CD8-positive, alpha-beta memory T cell (primary cell): ENCODE measurements at regions not wholly inside any gene's neighbourhood (a gene's known extent, or its start where the extent isn't known, plus 50 kb on each side); places are given as distances from the start of the nearest gene placed in this dataset.

Experiments
- CTCF ChIA-PET: fragments of 350-600 bp; sonication (Branson Sonifier 250); formaldehyde crosslinking; loops from one replicate; lab custom pipeline; 2021; ENCODE audit warnings: antibody characterized with exemption; lab: Charles Lee
- POLR2A ChIA-PET: fragments of 350-600 bp; sonication (Branson Sonifier 250); formaldehyde crosslinking; loops from one replicate; lab custom pipeline; 2021; ENCODE audit warnings: antibody characterized with exemption; lab: Charles Lee
- DNase-seq, 5 donors: peaks; one replicate each; pipeline versions ENCODE4 v3.0.0 to v3.0.0-alpha.2; 2020 to 2022; ENCODE audit warnings: mixed read lengths in 1 of 5
- H3K27ac ChIP-seq: one replicate; pipeline ENCODE4 v1.7.0; 2013; ENCODE audit warnings: low read depth, mild to moderate bottlenecking, low read length, moderate library complexity
- H3K27me3 ChIP-seq: 2 replicates; pipeline ENCODE4 v1.7.0; 2013; ENCODE audit warnings: low read length, mild to moderate bottlenecking; ENCODE audit not compliant: insufficient read depth, poor library complexity, severe bottlenecking
- H3K36me3 ChIP-seq: 2 replicates; pipeline ENCODE4 v1.7.0; 2013; ENCODE audit warnings: mild to moderate bottlenecking, low read length, moderate library complexity; ENCODE audit not compliant: insufficient read depth
- H3K4me1 ChIP-seq: 2 replicates; pipeline ENCODE4 v1.7.0; 2013; ENCODE audit warnings: mild to moderate bottlenecking, low read length, moderate library complexity; ENCODE audit not compliant: insufficient read depth
- H3K4me3 ChIP-seq: 2 replicates; pipeline ENCODE4 v1.7.0; 2013; ENCODE audit warnings: mild to moderate bottlenecking, low read length
- H3K9me3 ChIP-seq: 2 replicates; pipeline ENCODE4 v1.7.0; 2013; ENCODE audit warnings: mild to moderate bottlenecking, low read length
- H3K27ac Mint-ChIP-seq, 8 donors: one replicate each; pipeline ENCODE4 v1.8.0; 2020 to 2021; ENCODE audit warnings: mixed read lengths in 8 of 8, mild to moderate bottlenecking in 6 of 8, inconsistent platforms in 3 of 8, moderate library complexity in 3 of 8
- H3K27me3 Mint-ChIP-seq, 2 donors: one replicate each; pipeline ENCODE4 v1.8.0; 2020 to 2021; ENCODE audit warnings: mixed read lengths in 2 of 2, mild to moderate bottlenecking in 1 of 2, moderate library complexity in 1 of 2
- H3K36me3 Mint-ChIP-seq, 3 donors: one replicate each; pipeline ENCODE4 v1.8.0; 2020 to 2021; ENCODE audit warnings: mixed read lengths in 3 of 3, inconsistent platforms in 1 of 3, mild to moderate bottlenecking in 1 of 3
- H3K4me1 Mint-ChIP-seq, 3 donors: one replicate each; pipeline ENCODE4 v1.8.0; 2020 to 2021; ENCODE audit warnings: mixed read lengths in 3 of 3, inconsistent platforms in 1 of 3, mild to moderate bottlenecking in 1 of 3
- H3K4me3 Mint-ChIP-seq, 7 donors: one replicate each; pipeline ENCODE4 v1.8.0; 2020 to 2021; ENCODE audit warnings: mixed read lengths in 7 of 7, mild to moderate bottlenecking in 6 of 7, moderate library complexity in 4 of 7, inconsistent platforms in 2 of 7
- H3K9me3 Mint-ChIP-seq, 5 donors: one replicate each; pipeline ENCODE4 v1.8.0; 2020 to 2022; ENCODE audit warnings: mixed read lengths in 5 of 5, mild to moderate bottlenecking in 3 of 5, moderate library complexity in 2 of 5, inconsistent platforms in 1 of 5

DNA sequence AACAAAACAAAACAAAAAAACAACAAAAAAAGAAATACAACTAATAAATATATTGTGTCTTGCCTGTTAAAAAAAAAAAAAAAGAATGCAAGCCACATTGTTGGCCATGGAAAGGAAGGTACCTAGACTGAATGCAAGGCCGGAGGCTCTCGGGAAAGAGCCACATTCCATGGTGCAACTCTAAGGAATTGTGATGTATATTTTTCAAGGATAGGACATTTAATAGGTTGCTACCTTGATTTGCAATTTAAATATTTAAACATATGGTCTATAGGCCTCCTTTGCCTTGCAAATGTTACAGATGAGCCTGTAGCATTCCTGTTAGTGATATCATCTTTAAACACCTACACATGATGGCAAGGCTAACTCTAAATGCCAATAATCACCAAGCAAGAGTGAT, 650.9 kb downstream of the TOX3 start:
- H3K27me3 Mint-ChIP-seq = peaks cover 0 to 1% of the 10 kb centered on the region in 2 donors
- H3K36me3 Mint-ChIP-seq = no peaks in the 10 kb centered on the region
- H3K4me3 ChIP-seq = no peak overlapping the region
- POLR2A ChIA-PET = no interaction called here
- DNase-seq = no peak
- no peaks in the 10 kb centered on the region for H3K27me3 ChIP-seq
- CTCF ChIA-PET = no interaction called here
- H3K9me3 ChIP-seq = no peaks in the 10 kb centered on the region
- no peak overlapping the region for H3K27ac Mint-ChIP-seq
- no peaks in the 10 kb centered on the region for H3K4me1 ChIP-seq
- H3K36me3 ChIP-seq = no peaks in the 10 kb centered on the region
- no peak overlapping the region for H3K4me3 Mint-ChIP-seq
- H3K4me1 Mint-ChIP-seq = no peaks in the 10 kb centered on the region
- H3K27ac ChIP-seq = no peak overlapping the region
- H3K9me3 Mint-ChIP-seq = peaks cover 6 to 19% (median 12%) of the 10 kb centered on the region in 5 donors

DNA sequence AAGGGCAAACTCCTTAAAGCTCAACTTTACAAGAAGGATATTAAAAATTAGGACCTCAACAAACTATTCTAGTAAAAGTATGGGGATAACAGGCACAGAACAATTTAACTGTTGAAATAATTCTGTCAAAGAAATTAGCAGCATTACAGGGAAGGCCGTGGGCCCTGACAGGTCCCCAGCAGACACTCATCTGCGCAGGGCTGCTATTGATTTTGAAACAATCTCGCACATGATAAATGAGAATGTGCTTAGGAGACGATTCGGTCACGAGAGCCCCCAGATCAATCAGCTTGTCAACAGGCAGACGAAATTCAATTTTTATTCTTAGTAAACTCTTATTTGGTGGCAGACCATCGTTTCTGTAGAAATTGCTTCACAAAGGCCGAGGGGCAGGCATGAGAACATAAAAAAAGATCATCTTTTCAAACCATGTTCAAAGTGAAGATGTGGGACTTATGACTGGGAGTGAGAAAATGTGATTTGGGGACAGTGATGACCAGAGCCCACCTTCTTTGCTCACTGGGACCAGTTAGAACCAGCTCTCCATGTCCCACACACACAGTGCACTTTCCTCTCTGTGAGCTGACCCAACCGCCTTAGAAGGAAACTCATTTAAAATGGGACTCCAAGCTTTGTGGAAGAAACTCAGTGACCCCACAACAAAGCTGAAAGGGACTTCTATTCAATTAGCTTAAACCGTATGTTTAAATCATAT, 654.5 kb downstream of the TOX3 start:
- no peak for DNase-seq
- Mint-ChIP-seq H3K9me3 (peaks cover 2 to 20% (median 9%) of the 10 kb centered on the region in 5 donors), H3K4me3 (no peak overlapping the region), H3K4me1 (no peaks in the 10 kb centered on the region), H3K27me3 (peaks cover 0 to 1% of the 10 kb centered on the region in 2 donors), H3K36me3 (no peaks in the 10 kb centered on the region), H3K27ac (no peak overlapping the region)
- Histone ChIP-seq H3K27ac (no peak overlapping the region), H3K4me1 (no peaks in the 10 kb centered on the region), H3K9me3 (no peaks in the 10 kb centered on the region), H3K27me3 (no peaks in the 10 kb centered on the region), H3K36me3 (no peaks in the 10 kb centered on the region), H3K4me3 (no peak overlapping the region)
- POLR2A ChIA-PET = no interaction called here
- CTCF ChIA-PET = no interaction called here

DNA sequence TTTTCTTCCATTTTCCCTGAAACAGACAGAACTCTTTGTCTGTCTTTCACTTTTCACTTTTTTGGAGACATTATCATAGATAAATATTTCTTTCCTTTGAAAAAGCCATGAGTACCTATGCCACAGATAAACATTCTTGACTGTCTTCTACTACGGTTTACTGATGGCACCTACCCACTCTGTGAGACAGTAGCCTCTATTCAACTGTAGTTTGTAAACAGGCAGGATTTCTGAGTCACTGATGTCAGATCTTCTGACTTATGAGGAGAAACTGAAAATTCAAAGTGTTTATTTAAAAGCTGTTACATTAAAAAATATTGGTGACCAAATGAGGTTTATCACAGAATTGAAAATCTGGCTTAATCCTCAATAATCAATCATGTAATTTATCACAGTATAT, 658.4 kb downstream of the TOX3 start:
- CTCF ChIA-PET = no interaction called here
- POLR2A ChIA-PET = no interaction called here
- Histone ChIP-seq H3K27ac (no peak overlapping the region), H3K9me3 (no peaks in the 10 kb centered on the region), H3K27me3 (no peaks in the 10 kb centered on the region), H3K4me1 (no peaks in the 10 kb centered on the region), H3K4me3 (no peak overlapping the region), H3K36me3 (no peaks in the 10 kb centered on the region)
- Mint-ChIP-seq H3K27me3 (no peaks in the 10 kb centered on the region), H3K4me3 (no peak overlapping the region), H3K27ac (no peak overlapping the region), H3K4me1 (no peaks in the 10 kb centered on the region), H3K9me3 (peaks cover 0 to 24% (median 4%) of the 10 kb centered on the region in 5 donors), H3K36me3 (no peaks in the 10 kb centered on the region)
- DNase-seq = no peak

DNA sequence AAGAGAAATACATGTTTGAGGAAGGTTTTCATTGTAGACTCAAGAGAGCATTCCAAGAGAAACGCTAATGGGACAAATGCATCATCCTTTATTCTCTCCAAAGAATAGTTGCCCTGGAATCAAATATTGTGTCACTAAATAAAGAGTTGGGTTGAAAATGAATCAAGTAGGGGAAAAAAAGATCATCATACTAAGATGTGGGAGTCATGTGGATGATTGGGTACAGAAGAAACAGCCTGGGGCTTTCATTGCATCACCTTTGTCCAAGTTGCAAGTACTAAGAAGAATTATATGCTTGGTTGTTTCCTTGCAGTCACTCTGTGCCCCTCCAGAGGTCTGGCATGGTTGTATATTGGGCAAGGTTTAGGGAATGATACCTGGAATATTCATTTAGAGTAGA, 658.9 kb downstream of the TOX3 start:
- Histone ChIP-seq H3K27ac (no peak overlapping the region), H3K36me3 (no peaks in the 10 kb centered on the region), H3K27me3 (no peaks in the 10 kb centered on the region), H3K4me1 (no peaks in the 10 kb centered on the region), H3K4me3 (no peak overlapping the region), H3K9me3 (no peaks in the 10 kb centered on the region)
- ChIA-PET CTCF (no interaction called here), POLR2A (no interaction called here)
- no peak for DNase-seq
- H3K4me1 Mint-ChIP-seq = no peaks in the 10 kb centered on the region
- no peak overlapping the region for H3K27ac Mint-ChIP-seq
- no peak overlapping the region for H3K4me3 Mint-ChIP-seq
- peaks cover 0 to 19% (median 2%) of the 10 kb centered on the region in 5 donors for H3K9me3 Mint-ChIP-seq
- H3K36me3 Mint-ChIP-seq = no peaks in the 10 kb centered on the region
- no peaks in the 10 kb centered on the region for H3K27me3 Mint-ChIP-seq

DNA sequence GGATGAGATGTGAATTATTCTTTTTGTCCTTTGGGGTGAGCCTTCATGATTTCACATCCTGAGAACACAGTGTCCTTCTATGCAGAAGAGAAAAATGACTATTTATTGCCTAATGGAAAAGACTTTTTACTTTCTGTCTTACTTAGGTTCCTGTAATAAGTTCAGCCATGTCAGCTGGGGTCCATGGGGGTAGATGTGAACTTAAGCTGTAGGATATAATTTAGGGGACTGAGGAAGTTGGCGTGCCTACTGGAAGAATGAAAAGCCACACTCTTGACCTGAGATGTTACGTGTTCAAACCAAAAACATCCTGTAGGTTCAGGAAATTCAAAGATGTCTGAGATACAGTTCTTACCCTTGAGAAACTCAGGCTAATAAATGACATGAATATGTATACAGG, 660.5 kb downstream of the TOX3 start:
- Histone ChIP-seq H3K9me3 (no peaks in the 10 kb centered on the region), H3K36me3 (no peaks in the 10 kb centered on the region), H3K4me3 (no peak overlapping the region), H3K27me3 (no peaks in the 10 kb centered on the region), H3K4me1 (no peaks in the 10 kb centered on the region), H3K27ac (no peak overlapping the region)
- POLR2A ChIA-PET = no interaction called here
- no peaks in the 10 kb centered on the region for H3K36me3 Mint-ChIP-seq
- H3K27ac Mint-ChIP-seq = no peak overlapping the region
- peaks cover 0 to 18% (median 6%) of the 10 kb centered on the region in 5 donors for H3K9me3 Mint-ChIP-seq
- no peaks in the 10 kb centered on the region for H3K27me3 Mint-ChIP-seq
- no peak for DNase-seq
- CTCF ChIA-PET = no interaction called here
- H3K4me3 Mint-ChIP-seq = no peak overlapping the region
- H3K4me1 Mint-ChIP-seq = no peaks in the 10 kb centered on the region

DNA sequence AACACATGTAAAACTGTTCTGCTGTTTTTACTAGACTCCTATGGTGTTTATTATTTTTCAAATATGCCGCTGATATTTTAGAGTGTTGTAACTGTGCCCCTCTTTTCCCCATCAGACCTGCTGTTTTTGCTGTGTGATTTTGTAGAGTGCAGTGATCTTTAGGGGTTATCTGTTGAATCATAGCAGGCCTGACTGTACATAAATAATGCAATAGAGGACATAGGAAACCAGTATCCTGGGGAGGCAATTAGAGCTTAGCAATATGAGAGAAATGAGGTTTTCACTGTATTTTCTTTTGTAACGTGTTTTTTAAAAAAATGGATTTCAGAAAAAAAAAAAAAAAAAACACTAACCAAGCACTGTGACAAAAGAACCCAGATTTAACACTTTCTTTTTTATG, 662.2 kb downstream of the TOX3 start:
- DNase-seq = no peak
- H3K4me3 Mint-ChIP-seq = no peak overlapping the region
- no peaks in the 10 kb centered on the region for H3K36me3 Mint-ChIP-seq
- POLR2A ChIA-PET = no interaction called here
- no peak overlapping the region for H3K27ac Mint-ChIP-seq
- CTCF ChIA-PET = no interaction called here
- no peak overlapping the region for H3K27ac ChIP-seq
- H3K36me3 ChIP-seq = no peaks in the 10 kb centered on the region
- H3K27me3 ChIP-seq = no peaks in the 10 kb centered on the region
- H3K27me3 Mint-ChIP-seq = no peaks in the 10 kb centered on the region
- no peak overlapping the region for H3K4me3 ChIP-seq
- no peaks in the 10 kb centered on the region for H3K9me3 ChIP-seq
- peaks cover 0 to 18% (median 6%) of the 10 kb centered on the region in 5 donors for H3K9me3 Mint-ChIP-seq
- no peaks in the 10 kb centered on the region for H3K4me1 Mint-ChIP-seq
- H3K4me1 ChIP-seq = no peaks in the 10 kb centered on the region

DNA sequence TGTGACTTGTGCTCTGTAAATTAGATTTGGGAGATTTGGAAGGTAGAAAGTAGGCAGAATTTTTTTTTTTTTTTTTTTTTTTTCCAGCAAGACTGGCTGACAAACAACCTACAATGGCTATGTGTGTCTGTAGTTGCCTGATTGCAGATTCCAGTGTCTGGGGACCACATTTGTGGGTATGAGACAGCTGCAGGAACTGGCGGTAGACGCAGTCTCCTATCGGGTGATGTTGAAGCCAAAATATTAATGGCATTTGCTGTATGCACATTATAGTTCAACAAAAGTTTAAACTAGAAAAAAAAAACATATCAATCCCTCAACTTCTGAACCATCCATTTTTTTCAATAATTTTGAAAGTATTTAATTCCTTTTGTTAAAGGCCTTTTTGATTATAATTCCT, 665.2 kb downstream of the TOX3 start:
- Histone ChIP-seq H3K4me3 (no peak overlapping the region), H3K9me3 (no peaks in the 10 kb centered on the region), H3K4me1 (no peaks in the 10 kb centered on the region), H3K27me3 (no peaks in the 10 kb centered on the region), H3K36me3 (no peaks in the 10 kb centered on the region), H3K27ac (no peak overlapping the region)
- Mint-ChIP-seq H3K4me3 (no peak overlapping the region), H3K27me3 (no peaks in the 10 kb centered on the region), H3K27ac (no peak overlapping the region), H3K4me1 (no peaks in the 10 kb centered on the region), H3K9me3 (peaks cover 0 to 12% (median 6%) of the 10 kb centered on the region in 5 donors), H3K36me3 (no peaks in the 10 kb centered on the region)
- CTCF ChIA-PET = no interaction called here
- POLR2A ChIA-PET = no interaction called here
- DNase-seq = no peak

DNA sequence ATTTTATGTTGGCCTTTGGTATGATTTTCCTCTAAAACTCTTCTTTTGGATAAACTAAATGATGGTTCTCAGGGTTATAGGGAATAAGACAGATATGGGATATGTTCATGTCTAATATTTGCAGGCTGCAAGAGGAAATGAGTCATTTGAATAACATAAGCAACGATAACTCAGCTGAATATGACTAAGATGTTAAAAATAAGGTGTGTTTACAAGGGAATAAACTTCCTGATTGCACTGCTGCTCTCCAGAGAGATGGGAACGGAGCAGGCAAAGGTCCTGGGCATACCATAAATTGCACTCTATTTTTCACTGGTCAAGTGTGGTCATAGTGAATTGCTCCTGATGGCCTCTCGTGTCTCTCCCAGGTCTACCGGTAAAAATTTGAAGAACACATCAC, 666.2 kb downstream of the TOX3 start:
- no peaks in the 10 kb centered on the region for H3K9me3 ChIP-seq
- H3K27ac Mint-ChIP-seq = no peak overlapping the region
- no peaks in the 10 kb centered on the region for H3K36me3 ChIP-seq
- no peak overlapping the region for H3K27ac ChIP-seq
- DNase-seq = no peak
- ChIA-PET POLR2A (no interaction called here), CTCF (no interaction called here)
- H3K4me3 ChIP-seq = no peak overlapping the region
- H3K4me1 Mint-ChIP-seq = no peaks in the 10 kb centered on the region
- peaks cover 3 to 11% (median 6%) of the 10 kb centered on the region in 5 donors for H3K9me3 Mint-ChIP-seq
- H3K27me3 Mint-ChIP-seq = no peaks in the 10 kb centered on the region
- H3K36me3 Mint-ChIP-seq = no peaks in the 10 kb centered on the region
- H3K4me3 Mint-ChIP-seq = no peak overlapping the region
- no peaks in the 10 kb centered on the region for H3K4me1 ChIP-seq
- H3K27me3 ChIP-seq = no peaks in the 10 kb centered on the region
